ENCODE measurements at regions not wholly inside any gene's neighbourhood (a gene's known extent, or its start where the extent isn't known, plus 50 kb on each side); places are given as distances from the start of the nearest gene placed in this dataset.

DNA sequence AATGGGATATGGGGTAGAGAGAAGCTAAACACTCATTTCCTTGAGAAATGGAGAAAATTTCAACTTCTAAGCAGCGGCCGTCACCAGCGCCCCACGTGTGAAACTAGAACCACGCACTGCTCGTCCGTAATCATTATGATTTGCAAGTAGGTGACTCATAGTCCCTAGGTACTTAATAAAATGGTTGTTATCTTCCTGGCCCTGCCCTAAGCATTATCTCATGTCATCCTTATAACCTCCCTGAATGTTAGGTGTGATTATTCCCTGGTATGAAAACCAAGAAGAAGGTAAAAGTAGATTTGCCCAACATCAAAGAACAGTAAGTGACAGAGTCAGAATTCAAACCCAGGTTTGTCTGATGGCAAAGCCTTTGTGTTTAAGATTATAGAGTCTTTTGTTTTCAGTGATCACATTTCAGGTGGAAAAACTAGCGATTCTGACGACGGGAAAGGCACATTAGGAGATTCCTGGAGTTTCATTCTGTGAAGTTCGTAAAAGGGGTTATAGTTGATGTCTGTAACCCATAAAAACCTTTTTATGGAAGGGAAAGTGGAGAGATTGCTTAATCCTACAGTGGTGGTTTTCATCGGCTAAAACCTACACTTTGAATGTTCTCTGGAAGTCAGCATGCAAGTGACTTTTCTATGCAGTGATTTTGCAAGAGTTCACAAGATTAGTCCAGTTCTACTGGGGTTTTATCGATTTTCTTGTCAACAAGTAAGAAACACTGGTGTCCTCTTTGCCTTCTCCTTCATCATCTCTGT, 202.9 kb upstream of the WWC1 start:
- Mint-ChIP-seq H3K27ac (no peak overlapping the region), H3K27me3 (ENCODE audit: insufficient read depth) (no peaks in the 10 kb centered on the region), H3K9me3 (peaks cover 9% of the 10 kb centered on the region), H3K4me3 (no peak overlapping the region), H3K4me1 (peaks cover 6% of the 10 kb centered on the region), H3K36me3 (ENCODE audit: low read depth) (no peaks in the 10 kb centered on the region)
- no peak overlapping the region for H3K27ac ChIP-seq (ENCODE audit: low read depth, low read length)
- H3K9me3 ChIP-seq (ENCODE audit: control insufficient read depth, low read length), result peaks cover 6% of the 10 kb centered on the region
- H3K36me3 ChIP-seq (ENCODE audit: control insufficient read depth, insufficient read depth, low read length), result no peaks in the 10 kb centered on the region
- H3K4me1 ChIP-seq (ENCODE audit: control insufficient read depth, insufficient read depth, low read length), result no peaks in the 10 kb centered on the region
- H3K27me3 ChIP-seq (ENCODE audit: control insufficient read depth, insufficient read depth, low read length, poor library complexity, severe bottlenecking), result no peaks in the 10 kb centered on the region
- H3K4me3 ChIP-seq (ENCODE audit: low read length), result no peak overlapping the region
- TF ChIP-seq, protein P1, sequence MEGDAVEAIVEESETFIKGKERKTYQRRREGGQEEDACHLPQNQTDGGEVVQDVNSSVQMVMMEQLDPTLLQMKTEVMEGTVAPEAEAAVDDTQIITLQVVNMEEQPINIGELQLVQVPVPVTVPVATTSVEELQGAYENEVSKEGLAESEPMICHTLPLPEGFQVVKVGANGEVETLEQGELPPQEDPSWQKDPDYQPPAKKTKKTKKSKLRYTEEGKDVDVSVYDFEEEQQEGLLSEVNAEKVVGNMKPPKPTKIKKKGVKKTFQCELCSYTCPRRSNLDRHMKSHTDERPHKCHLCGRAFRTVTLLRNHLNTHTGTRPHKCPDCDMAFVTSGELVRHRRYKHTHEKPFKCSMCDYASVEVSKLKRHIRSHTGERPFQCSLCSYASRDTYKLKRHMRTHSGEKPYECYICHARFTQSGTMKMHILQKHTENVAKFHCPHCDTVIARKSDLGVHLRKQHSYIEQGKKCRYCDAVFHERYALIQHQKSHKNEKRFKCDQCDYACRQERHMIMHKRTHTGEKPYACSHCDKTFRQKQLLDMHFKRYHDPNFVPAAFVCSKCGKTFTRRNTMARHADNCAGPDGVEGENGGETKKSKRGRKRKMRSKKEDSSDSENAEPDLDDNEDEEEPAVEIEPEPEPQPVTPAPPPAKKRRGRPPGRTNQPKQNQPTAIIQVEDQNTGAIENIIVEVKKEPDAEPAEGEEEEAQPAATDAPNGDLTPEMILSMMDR (conservative IDR thresholded peaks at IDR 0.05), result no peak
- no peak for DNase-seq
- no peak overlapping the region for H3K9ac ChIP-seq (ENCODE audit: extremely low read depth, low read length, poor library complexity, severe bottlenecking)
- 86 to 90% methylated on average over 13 of the region's 13 CpGs for WGBS, 2 experiments (ENCODE audit: insufficient coverage in 1 of 2, insufficient read length in 1 of 2)

DNA sequence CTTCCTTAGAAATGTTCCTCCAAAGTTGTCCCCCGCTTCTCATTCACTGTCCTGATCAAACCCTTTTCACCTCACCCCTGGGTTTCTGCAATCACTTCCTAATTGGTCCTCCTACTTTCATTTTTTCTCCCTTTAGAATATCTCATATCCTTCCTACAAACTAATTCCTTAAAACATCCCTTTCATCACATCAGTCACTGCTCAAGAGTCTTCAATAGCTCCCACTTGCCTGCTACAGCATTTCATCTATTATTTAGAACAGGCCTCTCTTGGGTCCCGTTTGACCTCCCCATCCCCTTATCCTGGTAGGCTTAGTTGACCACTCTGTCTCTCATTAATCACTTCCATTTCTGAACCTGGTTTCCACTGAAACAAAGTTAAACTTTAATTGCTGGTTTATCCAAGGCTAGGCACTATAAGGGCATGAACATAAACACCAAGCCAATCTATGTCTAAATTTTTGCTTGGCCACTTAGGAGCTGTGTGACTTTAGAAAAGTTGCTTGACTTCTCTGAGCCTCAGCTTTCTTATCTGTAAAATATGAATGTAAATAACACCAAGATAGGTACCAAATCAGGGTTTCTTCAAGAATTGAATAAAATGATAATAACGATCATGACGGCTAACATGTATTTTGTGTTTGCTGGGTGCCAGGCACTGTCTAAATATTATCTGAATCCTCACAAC, 202.1 kb upstream of the WWC1 start:
- no peaks in the 10 kb centered on the region for H3K27me3 Mint-ChIP-seq (ENCODE audit: insufficient read depth)
- Histone ChIP-seq H3K4me3 (ENCODE audit: low read length) (no peak overlapping the region), H3K27me3 (ENCODE audit: control insufficient read depth, insufficient read depth, low read length, poor library complexity, severe bottlenecking) (no peaks in the 10 kb centered on the region), H3K9ac (ENCODE audit: extremely low read depth, low read length, poor library complexity, severe bottlenecking) (no peak overlapping the region), H3K9me3 (ENCODE audit: control insufficient read depth, low read length) (no peaks in the 10 kb centered on the region), H3K4me1 (ENCODE audit: control insufficient read depth, insufficient read depth, low read length) (no peaks in the 10 kb centered on the region), H3K27ac (ENCODE audit: low read depth, low read length) (no peak overlapping the region), H3K36me3 (ENCODE audit: control insufficient read depth, insufficient read depth, low read length) (no peaks in the 10 kb centered on the region)
- DNase-seq, result no peak
- WGBS, 2 experiments (ENCODE audit: insufficient coverage in 1 of 2, insufficient read length in 1 of 2), result 94 to 100% methylated on average over 4 of the region's 4 CpGs
- TF ChIP-seq, protein P1 (conservative IDR thresholded peaks at IDR 0.05), result no peak
- H3K27ac Mint-ChIP-seq, result no peak overlapping the region
- no peak overlapping the region for H3K4me3 Mint-ChIP-seq
- H3K4me1 Mint-ChIP-seq, result peaks cover 6% of the 10 kb centered on the region
- H3K36me3 Mint-ChIP-seq (ENCODE audit: low read depth), result no peaks in the 10 kb centered on the region
- peaks cover 1% of the 10 kb centered on the region for H3K9me3 Mint-ChIP-seq

DNA sequence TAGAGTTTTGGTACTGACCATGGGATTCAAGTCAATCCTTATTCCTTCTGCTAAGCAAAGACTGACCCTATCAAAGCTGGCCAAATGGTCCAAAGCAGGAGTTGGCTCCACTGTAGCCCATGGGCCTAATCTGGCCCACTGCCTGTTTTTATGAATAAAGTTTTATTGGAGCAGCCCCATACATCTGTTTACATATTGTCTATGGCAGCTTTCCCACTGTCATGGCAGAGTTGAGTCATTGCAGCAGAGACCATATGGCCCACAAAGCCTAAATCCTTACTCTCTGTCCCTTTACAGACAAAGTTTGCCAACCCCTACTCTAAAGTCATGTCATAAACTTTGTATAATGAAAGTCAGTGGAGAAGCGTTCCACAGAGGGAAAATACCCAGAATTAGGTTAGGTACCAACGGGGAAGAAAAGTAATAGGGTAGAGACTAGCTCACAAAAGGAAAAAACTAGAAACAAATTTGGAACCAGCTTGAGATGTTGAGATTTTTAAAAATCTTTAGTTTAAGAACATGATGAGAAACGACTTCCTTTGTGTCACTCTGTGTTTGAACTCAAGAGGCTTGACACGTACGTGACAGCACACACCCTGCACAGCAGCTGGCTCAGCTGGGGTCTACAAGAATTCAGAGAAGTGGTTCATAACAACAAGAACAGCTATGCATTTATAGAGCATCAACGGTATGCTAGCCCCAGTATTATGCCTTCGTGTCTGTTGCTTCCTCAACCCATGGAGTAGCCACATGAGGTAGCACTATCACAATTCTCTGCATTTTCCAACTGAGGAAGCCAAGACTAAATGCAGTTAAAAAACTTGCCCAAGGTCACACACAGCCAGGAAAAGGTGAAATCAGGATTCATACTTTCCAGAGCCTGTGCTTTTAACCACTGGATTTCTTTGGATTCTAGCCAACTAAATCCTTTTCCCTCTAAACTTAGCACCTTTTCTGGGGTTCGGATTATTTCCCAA, 198.9 kb upstream of the WWC1 start:
- TF ChIP-seq, protein P1 (conservative IDR thresholded peaks at IDR 0.05), result no peak
- H3K9me3 Mint-ChIP-seq, result no peaks in the 10 kb centered on the region
- no peaks in the 10 kb centered on the region for H3K9me3 ChIP-seq (ENCODE audit: control insufficient read depth, low read length)
- H3K36me3 ChIP-seq (ENCODE audit: control insufficient read depth, insufficient read depth, low read length), result no peaks in the 10 kb centered on the region
- H3K36me3 Mint-ChIP-seq (ENCODE audit: low read depth), result no peaks in the 10 kb centered on the region
- WGBS, 2 experiments (ENCODE audit: insufficient coverage in 1 of 2, insufficient read length in 1 of 2), result 88 to 93% methylated on average over 8 of the region's 8 CpGs
- H3K4me3 ChIP-seq (ENCODE audit: low read length), result no peak overlapping the region
- no peaks in the 10 kb centered on the region for H3K4me1 Mint-ChIP-seq
- H3K27ac Mint-ChIP-seq, result no peak overlapping the region
- H3K27me3 ChIP-seq (ENCODE audit: control insufficient read depth, insufficient read depth, low read length, poor library complexity, severe bottlenecking), result no peaks in the 10 kb centered on the region
- DNase-seq, result no peak
- no peaks in the 10 kb centered on the region for H3K4me1 ChIP-seq (ENCODE audit: control insufficient read depth, insufficient read depth, low read length)
- H3K27ac ChIP-seq (ENCODE audit: low read depth, low read length), result no peak overlapping the region
- no peaks in the 10 kb centered on the region for H3K27me3 Mint-ChIP-seq (ENCODE audit: insufficient read depth)
- H3K9ac ChIP-seq (ENCODE audit: extremely low read depth, low read length, poor library complexity, severe bottlenecking), result no peak overlapping the region
- no peak overlapping the region for H3K4me3 Mint-ChIP-seq

Data from endodermal cell (in vitro differentiated cells).